ENCODE measurements at regions not wholly inside any gene's neighbourhood (a gene's known extent, or its start where the extent isn't known, plus 50 kb on each side); places are given as distances from the start of the nearest gene placed in this dataset.

GRCh38 chr9:90127923-90128322, 514.7 kb downstream of the DIRAS2 start:
- ChIA-PET POLR2A (ENCODE audit: partially characterized antibody) (no interaction called here), CTCF (ENCODE audit: partially characterized antibody) (interaction anchor here (0.9 to 5.8 kb wide), 5 partner anchors 8 to 535 kb away, joined by 3 to 27 read pairs (median 4); no protein-coding TSS in a partner anchor)
- no peaks in the 10 kb centered on the region for H3K4me1 ChIP-seq (replicated peaks in 1 of 4; ENCODE audit: control insufficient read depth in 3 of 4, insufficient read depth in 4 of 4, low read length in 3 of 4)
- H3K79me1 ChIP-seq (ENCODE audit: low read depth, low read length) = no peaks in the 10 kb centered on the region
- no peaks in the 10 kb centered on the region for H3K23me2 ChIP-seq (ENCODE audit: low read depth, low read length)
- no peak overlapping the region for H2BK20ac ChIP-seq (ENCODE audit: low read length)
- WGBS, 2 experiments (ENCODE audit: extremely low coverage in 1 of 2, insufficient coverage in 1 of 2, insufficient read length in 1 of 2, insufficient replicate concordance in 2 of 2, low coverage in 1 of 2, low lambda C conversion rate in 2 of 2, missing lambda C conversion rate in 1 of 2) = 93% methylated on average over 5 of the region's 5 CpGs; no CpG with 5 or more reads in 1 of the 2 experiments
- H2BK15ac ChIP-seq (ENCODE audit: low read length) = no peak overlapping the region
- H3K23ac ChIP-seq (ENCODE audit: insufficient read length) = no peak overlapping the region
- no peak overlapping the region for H3K14ac ChIP-seq (ENCODE audit: insufficient read length)
- no peak overlapping the region for H3K27ac ChIP-seq (ENCODE audit: low read depth, low read length)
- H3K9ac ChIP-seq (replicated peaks in 1 of 4; ENCODE audit: extremely low read depth in 1 of 4, low read depth in 3 of 4, low read length in 3 of 4) = no peak overlapping the region
- H4K91ac ChIP-seq (replicated peaks; ENCODE audit: insufficient read length, low read length) = no peak overlapping the region
- H3K4me3 ChIP-seq (ENCODE audit: extremely low read depth in 1 of 4, insufficient read depth in 2 of 4, low read depth in 3 of 4, low read length in 4 of 4) = no peak overlapping the region
- no peak overlapping the region for H2BK12ac ChIP-seq (ENCODE audit: low read depth, low read length)
- H2BK5ac ChIP-seq (ENCODE audit: low read depth, low read length) = no peak overlapping the region
- no peak for FAIRE-seq
- no peaks in the 10 kb centered on the region for H3K79me2 ChIP-seq (ENCODE audit: control insufficient read depth in 1 of 2, insufficient read depth in 2 of 2, low read length in 2 of 2)
- H4K8ac ChIP-seq (ENCODE audit: extremely low read depth, insufficient read depth, low read length) = no peak overlapping the region
- no peaks in the 10 kb centered on the region for H4K20me1 ChIP-seq (replicated peaks in 1 of 2; ENCODE audit: control insufficient read depth in 1 of 2, insufficient read depth in 2 of 2, low read length in 2 of 2)
- no peak overlapping the region for H3K56ac ChIP-seq (replicated peaks; ENCODE audit: insufficient read length, low read depth, low read length)
- no peak overlapping the region for H2BK120ac ChIP-seq (replicated peaks; ENCODE audit: low read depth, low read length)
- no peak overlapping the region for H3K4ac ChIP-seq (replicated peaks; ENCODE audit: insufficient read length, low read depth, low read length)
- H3K4me2 ChIP-seq (ENCODE audit: insufficient read depth in 1 of 2, low read depth in 2 of 2, low read length in 2 of 2) = no peak overlapping the region
- H2AK5ac ChIP-seq (ENCODE audit: low read depth, low read length) = no peak overlapping the region
- DNase-seq (ENCODE audit: low read depth in 1 of 2, low spot score in 2 of 2) = no peak
- no peaks in the 10 kb centered on the region for H3K9me3 ChIP-seq (ENCODE audit: insufficient read depth in 2 of 2, low read depth in 1 of 2, low read length in 1 of 2)
- no peak overlapping the region for H4K5ac ChIP-seq (ENCODE audit: insufficient read length, low read depth, low read length)
- TF ChIP-seq TEAD4 (IDR thresholded peaks at IDR 0.05; ENCODE audit: low read depth, low read length) (no peak), SIRT6 (IDR thresholded peaks at IDR 0.05; ENCODE audit: low read length) (no peak)
- H3K18ac ChIP-seq (ENCODE audit: extremely low read depth, low read length) = no peak overlapping the region
- H3K27me3 ChIP-seq (replicated peaks in 1 of 4; ENCODE audit: control insufficient read depth in 3 of 4, extremely low read depth in 1 of 4, insufficient read depth in 3 of 4, low read length in 3 of 4) = no peaks in the 10 kb centered on the region
- H3K36me3 ChIP-seq (ENCODE audit: control insufficient read depth in 2 of 4, insufficient read depth in 4 of 4, low read length in 3 of 4) = no peaks in the 10 kb centered on the region
- no peak overlapping the region for H2AFZ ChIP-seq (ENCODE audit: low read length)

All from H1 (cell line).